Astrocyte (in vitro differentiated cells and primary cell): ENCODE measurements at regions not wholly inside any gene's neighbourhood (a gene's known extent, or its start where the extent isn't known, plus 50 kb on each side); places are given as distances from the start of the nearest gene placed in this dataset.

ENCODE experiments used
- DNase-seq: peaks from one replicate; pipeline ENCODE4 v3.0.0-alpha.2; 2010; ENCODE audit warnings: low read depth
- FAIRE-seq: peaks from 2 replicates; lab custom pipeline; 2011; peaks lifted over from hg19 to GRCh38; lab: Jason Lieb, UNC
- H2AFZ ChIP-seq: 2 replicates; pipeline ENCODE4 v1.6.0; 2012; ENCODE audit warnings: low read depth, low read length, inconsistent platforms
- H3K27ac ChIP-seq: 2 replicates; pipeline ENCODE4 v1.5.1; 2011; ENCODE audit warnings: low read depth, low read length, inconsistent platforms
- H3K27me3 ChIP-seq: 2 replicates; pipeline ENCODE4 v1.6.0; 2011; ENCODE audit warnings: low read length, inconsistent platforms; ENCODE audit not compliant: insufficient read depth
- H3K36me3 ChIP-seq: 2 replicates; pipeline ENCODE4 v1.5.1; 2011; ENCODE audit warnings: low read length, inconsistent platforms; ENCODE audit not compliant: insufficient read depth
- H3K4me1 ChIP-seq: 2 replicates; pipeline ENCODE4 v1.5.1; 2011; ENCODE audit warnings: low read length, inconsistent platforms; ENCODE audit not compliant: insufficient read depth
- H3K4me2 ChIP-seq: 2 replicates; pipeline ENCODE4 v1.6.0; 2012; ENCODE audit warnings: low read length, inconsistent platforms
- H3K4me3 ChIP-seq: 2 replicates; pipeline ENCODE4 v1.5.1; 2011; ENCODE audit warnings: low read depth, mild to moderate bottlenecking, low read length, inconsistent platforms; ENCODE audit not compliant: insufficient read depth
- H3K79me2 ChIP-seq: 2 replicates; pipeline ENCODE4 v1.6.0; 2012; ENCODE audit warnings: mild to moderate bottlenecking, low read length, inconsistent platforms; ENCODE audit not compliant: insufficient read depth
- H3K9ac ChIP-seq: 2 replicates; pipeline ENCODE4 v1.6.0; 2012; ENCODE audit warnings: mild to moderate bottlenecking, low read length, inconsistent platforms
- H3K9me3 ChIP-seq: 2 replicates; pipeline ENCODE4 v1.5.1; 2012; ENCODE audit warnings: low read depth, mild to moderate bottlenecking, low read length, inconsistent platforms; ENCODE audit not compliant: insufficient read depth
- H4K20me1 ChIP-seq: 2 replicates; pipeline ENCODE4 v1.6.0; 2012; ENCODE audit warnings: low read length, inconsistent platforms; ENCODE audit not compliant: insufficient read depth
- H3K27ac Mint-ChIP-seq: one replicate; pipeline ENCODE4 v1.8.0; 2021; ENCODE audit warnings: mild to moderate bottlenecking, mixed read lengths; ENCODE audit not compliant: unreplicated experiment
- H3K27me3 Mint-ChIP-seq: one replicate; pipeline ENCODE4 v1.8.0; 2021; ENCODE audit warnings: low read depth, mixed read lengths; ENCODE audit not compliant: unreplicated experiment
- H3K36me3 Mint-ChIP-seq: one replicate; pipeline ENCODE4 v1.8.0; 2021; ENCODE audit warnings: low read depth, mixed read lengths; ENCODE audit not compliant: unreplicated experiment
- H3K4me1 Mint-ChIP-seq: one replicate; pipeline ENCODE4 v1.8.0; 2021; ENCODE audit warnings: low read depth, mixed read lengths; ENCODE audit not compliant: unreplicated experiment
- H3K4me3 Mint-ChIP-seq: one replicate; pipeline ENCODE4 v1.8.0; 2021; ENCODE audit warnings: mild to moderate bottlenecking, moderate library complexity, mixed read lengths; ENCODE audit not compliant: unreplicated experiment
- H3K9me3 Mint-ChIP-seq: one replicate; pipeline ENCODE4 v1.8.0; 2021; ENCODE audit warnings: mild to moderate bottlenecking, mixed read lengths; ENCODE audit not compliant: unreplicated experiment
- EZH2 ChIP-seq: IDR thresholded peaks from 2 replicates; pipeline ENCODE4 v1.6.1; 2012; ENCODE audit warnings: mild to moderate bottlenecking, low read length, inconsistent platforms; ENCODE audit not compliant: insufficient read depth
- TF ChIP-seq, protein P1 (sequence below): IDR thresholded peaks from 2 replicates; pipeline ENCODE4 v1.5.1; 2011; ENCODE audit warnings: low read depth, mild to moderate bottlenecking, inconsistent platforms, low read length, moderate library complexity; ENCODE audit not compliant: insufficient read depth

DNA sequence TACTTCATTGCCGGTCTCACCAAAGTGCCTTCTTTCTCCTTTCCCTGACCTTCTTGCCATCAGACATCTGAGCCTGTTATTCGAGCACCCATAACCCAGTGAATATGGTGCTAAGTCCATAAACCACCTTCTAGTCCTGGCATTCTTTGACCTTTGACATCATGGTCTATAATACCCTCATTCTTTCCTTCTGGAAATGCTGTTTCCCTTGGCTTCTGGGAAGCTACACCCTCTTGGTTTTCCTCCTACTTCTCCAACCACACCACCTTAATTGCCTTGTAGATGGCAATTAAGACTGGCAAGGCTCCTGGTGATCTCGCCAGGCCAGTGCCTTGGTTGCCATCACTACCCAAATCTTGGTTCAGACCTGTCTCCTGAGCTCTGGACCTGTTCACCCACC, 56.1 kb upstream of the TRAK1 start:
- no peaks in the 10 kb centered on the region for H4K20me1 ChIP-seq
- H3K4me1 Mint-ChIP-seq: peaks cover 61% of the 10 kb centered on the region
- DNase-seq (no peak), FAIRE-seq (no peak)
- H3K9me3 Mint-ChIP-seq: peaks cover 1% of the 10 kb centered on the region
- H2AFZ ChIP-seq: no peak overlapping the region
- H3K27me3 Mint-ChIP-seq: no peaks in the 10 kb centered on the region
- H3K79me2 ChIP-seq: peaks cover 67% of the 10 kb centered on the region
- H3K27ac Mint-ChIP-seq: peak overlapping the region; percentile 99
- H3K27me3 ChIP-seq: no peaks in the 10 kb centered on the region
- no peak overlapping the region for H3K4me3 ChIP-seq
- no peak for TF ChIP-seq EZH2
- TF ChIP-seq, protein P1, sequence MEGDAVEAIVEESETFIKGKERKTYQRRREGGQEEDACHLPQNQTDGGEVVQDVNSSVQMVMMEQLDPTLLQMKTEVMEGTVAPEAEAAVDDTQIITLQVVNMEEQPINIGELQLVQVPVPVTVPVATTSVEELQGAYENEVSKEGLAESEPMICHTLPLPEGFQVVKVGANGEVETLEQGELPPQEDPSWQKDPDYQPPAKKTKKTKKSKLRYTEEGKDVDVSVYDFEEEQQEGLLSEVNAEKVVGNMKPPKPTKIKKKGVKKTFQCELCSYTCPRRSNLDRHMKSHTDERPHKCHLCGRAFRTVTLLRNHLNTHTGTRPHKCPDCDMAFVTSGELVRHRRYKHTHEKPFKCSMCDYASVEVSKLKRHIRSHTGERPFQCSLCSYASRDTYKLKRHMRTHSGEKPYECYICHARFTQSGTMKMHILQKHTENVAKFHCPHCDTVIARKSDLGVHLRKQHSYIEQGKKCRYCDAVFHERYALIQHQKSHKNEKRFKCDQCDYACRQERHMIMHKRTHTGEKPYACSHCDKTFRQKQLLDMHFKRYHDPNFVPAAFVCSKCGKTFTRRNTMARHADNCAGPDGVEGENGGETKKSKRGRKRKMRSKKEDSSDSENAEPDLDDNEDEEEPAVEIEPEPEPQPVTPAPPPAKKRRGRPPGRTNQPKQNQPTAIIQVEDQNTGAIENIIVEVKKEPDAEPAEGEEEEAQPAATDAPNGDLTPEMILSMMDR: no peak
- peaks cover 4% of the 10 kb centered on the region for H3K36me3 ChIP-seq
- peaks cover 57% of the 10 kb centered on the region for H3K4me1 ChIP-seq
- H3K9me3 ChIP-seq: no peaks in the 10 kb centered on the region
- no peak overlapping the region for H3K4me2 ChIP-seq
- H3K27ac ChIP-seq: no peak overlapping the region
- peak overlapping the region; percentile 75 for H3K9ac ChIP-seq
- no peak overlapping the region for H3K4me3 Mint-ChIP-seq
- peaks cover 12% of the 10 kb centered on the region for H3K36me3 Mint-ChIP-seq

GRCh38 chr3:42033741-42034140, 57.4 kb upstream of the TRAK1 start:
- H3K9ac ChIP-seq: peak overlapping the region; percentile 74
- no peaks in the 10 kb centered on the region for H3K9me3 ChIP-seq
- H3K27ac ChIP-seq: peak overlapping the region; percentile 86
- Mint-ChIP-seq H3K27ac (peak overlapping the region; percentile 73), H3K4me1 (peaks cover 61% of the 10 kb centered on the region), H3K27me3 (no peaks in the 10 kb centered on the region), H3K4me3 (peak overlapping the region; percentile 17), H3K9me3 (peaks cover under 1% of the 10 kb centered on the region), H3K36me3 (peaks cover 16% of the 10 kb centered on the region)
- H3K36me3 ChIP-seq: peaks cover 4% of the 10 kb centered on the region
- H3K4me3 ChIP-seq: no peak overlapping the region
- H3K79me2 ChIP-seq: peaks cover 67% of the 10 kb centered on the region
- no peak overlapping the region for H2AFZ ChIP-seq
- H3K27me3 ChIP-seq: no peaks in the 10 kb centered on the region
- FAIRE-seq (peak; percentile 9), DNase-seq (peak; percentile 57)
- H3K4me2 ChIP-seq: peak overlapping the region; percentile 76
- TF ChIP-seq, protein P1: no peak
- H3K4me1 ChIP-seq: peaks cover 57% of the 10 kb centered on the region
- no peaks in the 10 kb centered on the region for H4K20me1 ChIP-seq

- no peak overlapping the region for H2AFZ ChIP-seq
- H3K27ac ChIP-seq: peak overlapping the region; percentile 86
- peak overlapping the region; percentile 74 for H3K9ac ChIP-seq
- H3K4me3 Mint-ChIP-seq: peak overlapping the region; percentile 18
- peaks cover 69% of the 10 kb centered on the region for H3K79me2 ChIP-seq
- DNase-seq (peak; percentile 97), FAIRE-seq (peak; percentile 68)
- peaks cover 6% of the 10 kb centered on the region for H3K9me3 Mint-ChIP-seq
- H3K4me1 Mint-ChIP-seq: peaks cover 61% of the 10 kb centered on the region
- H3K4me2 ChIP-seq: peak overlapping the region; percentile 76
- peak overlapping the region; percentile 73 for H3K27ac Mint-ChIP-seq
- no peaks in the 10 kb centered on the region for H3K27me3 Mint-ChIP-seq
- TF ChIP-seq EZH2: no peak
- TF ChIP-seq, protein P1: no peak
- peaks cover 4% of the 10 kb centered on the region for H3K36me3 ChIP-seq
- H3K9me3 ChIP-seq: no peaks in the 10 kb centered on the region
- no peaks in the 10 kb centered on the region for H4K20me1 ChIP-seq
- peaks cover 55% of the 10 kb centered on the region for H3K4me1 ChIP-seq
- H3K27me3 ChIP-seq: no peaks in the 10 kb centered on the region
- H3K4me3 ChIP-seq: peak overlapping the region; percentile 14
- peaks cover 22% of the 10 kb centered on the region for H3K36me3 Mint-ChIP-seq
Measured at GRCh38 chr3:42032693-42033349, 58.3 kb upstream of the TRAK1 start.
